HepG2 (cell line): ENCODE measurements at regions not wholly inside any gene's neighbourhood (a gene's known extent, or its start where the extent isn't known, plus 50 kb on each side); places are given as distances from the start of the nearest gene placed in this dataset.

Experiments used
- ATAC-seq: fragments of 200-7000 bp; cut with Tn5 transposase; 3 replicates; pipeline ENCODE4 v1.9.1; 2020; ENCODE audit warnings: mild to moderate bottlenecking, moderate library complexity
- BruUV-seq: library from RNA; stranded (reverse); fragments of 400-500 nt; replicated peaks from 2 replicates; lab custom pipeline; 2021; lab: Mats Ljungman, UMichigan
- CTCF ChIA-PET: fragments of 300-600 bp; formaldehyde crosslinking; extraction: SDS; loops from one replicate; lab custom pipeline; 2021; ENCODE audit warnings: low total read pairs, inconsistent platforms, low intra/inter-chr PET ratio; lab: Yijun Ruan, JAX
- POLR2A ChIA-PET: fragments of 350-600 bp; sonication (Branson Sonifier 250); formaldehyde crosslinking; loops from one replicate; lab custom pipeline; 2020; ENCODE audit warnings: antibody characterized with exemption, inconsistent platforms; lab: Yijun Ruan, JAX
- DNase-seq: peaks from one replicate; pipeline ENCODE4 v3.0.0-alpha.2; 2015; ENCODE audit warnings: low spot score
- FAIRE-seq: peaks from 3 replicates; lab custom pipeline; 2011; peaks lifted over from hg19 to GRCh38; lab: Jason Lieb, UNC
- H2AFZ ChIP-seq: one replicate; pipeline ENCODE4 v1.6.1; 2011; ENCODE audit warnings: low read length, inconsistent platforms
- H3K27ac ChIP-seq: fragments of 300-600 bp; 3 replicates; pipeline ENCODE4 v1.8.0; 2011; ENCODE audit warnings: mixed run types, mild to moderate bottlenecking, mixed read lengths, low read length, inconsistent platforms; ENCODE audit not compliant: insufficient read depth; ENCODE audit errors: extremely low read length
- H3K27me3 ChIP-seq, 2 experiments: fragments of 200-600 bp in 1 of 2; 2 replicates in 1 of 2; 3 replicates in 1 of 2; pipeline versions ENCODE4 v1.6.0 to v1.8.0; 2011; ENCODE audit warnings: low read length in 2 of 2, mild to moderate bottlenecking in 2 of 2, moderate library complexity in 2 of 2, inconsistent platforms in 1 of 2; ENCODE audit not compliant: insufficient read depth in 2 of 2, control insufficient read depth in 1 of 2
- H3K36me3 ChIP-seq, 2 experiments: fragments of 200-600 bp in 1 of 2; replicated peaks in 1 of 2; 2 replicates in 1 of 2; 3 replicates in 1 of 2; pipeline versions ENCODE4 v1.5.1 to v1.8.0; 2011; ENCODE audit warnings: low read length in 2 of 2, inconsistent platforms in 1 of 2; ENCODE audit not compliant: insufficient read depth in 2 of 2, control insufficient read depth in 1 of 2
- H3K4me1 ChIP-seq: 2 replicates; pipeline ENCODE4 v1.5.1; 2012; ENCODE audit warnings: low read length, inconsistent platforms; ENCODE audit not compliant: insufficient read depth
- H3K4me2 ChIP-seq: 2 replicates; pipeline ENCODE4 v1.6.0; 2011; ENCODE audit warnings: low read depth, low read length, inconsistent platforms
- H3K4me3 ChIP-seq, 3 experiments: fragments of 200-600 bp in 1 of 3; sonication (generic), shearing (Covaris generic) in 1 of 3; replicated peaks in 1 of 3; 2 replicates each; pipeline ENCODE4 v1.5.1; 2011 to 2016; ENCODE audit warnings: low read length in 3 of 3, inconsistent platforms in 2 of 3, low read depth in 2 of 3, mild to moderate bottlenecking in 2 of 3, control low read depth in 1 of 3, mixed read lengths in 1 of 3; ENCODE audit not compliant: insufficient read depth in 1 of 3
- H3K79me2 ChIP-seq: one replicate; pipeline ENCODE4 v1.6.1; 2011; ENCODE audit warnings: low read length, inconsistent platforms; ENCODE audit not compliant: insufficient read depth
- H3K9ac ChIP-seq: 2 replicates; pipeline ENCODE4 v1.6.0; 2011; ENCODE audit warnings: mild to moderate bottlenecking, low read depth, low read length, inconsistent platforms; ENCODE audit not compliant: insufficient read depth
- H3K9me3 ChIP-seq: 2 replicates; pipeline ENCODE4 v1.5.1; 2012; ENCODE audit warnings: mild to moderate bottlenecking, low read length
- H4K20me1 ChIP-seq: 2 replicates; pipeline ENCODE4 v1.6.0; 2011; ENCODE audit warnings: inconsistent platforms, mild to moderate bottlenecking, low read length, moderate library complexity; ENCODE audit not compliant: insufficient read depth
- KLF11 ChIP-seq: IDR thresholded peaks from 2 replicates; pipeline ENCODE4 v1.6.1; 2016; ENCODE audit warnings: missing compliant biosample characterization
- MEIS2 ChIP-seq: sonication (generic); formaldehyde crosslinking; IDR thresholded peaks from 2 replicates; pipeline ENCODE4 v1.9.0; 2021; ENCODE audit warnings: mild to moderate bottlenecking, missing genetic modification reagents
- WGBS: methylation state at CpG from one replicate; pipeline ENCODE4 v1.1.6; 2017; ENCODE audit warnings: low lambda C conversion rate; 5-methylcytosine and 5-hydroxymethylcytosine counted together
- in situ Hi-C: cut with HindIII; loops from 2 replicates; pipeline ENCODE4 v1.10.0; 2017; ENCODE audit warnings: low pct_unique_long_range_greater_than_20kb; ENCODE audit not compliant: extremely low pct_ligation_motif_present
- intact Hi-C: fragments of 100-400 bp; cut with micrococcal nuclease; formaldehyde crosslinking; loops from one replicate; pipeline ENCODE4 v1.10.0; 2022; ENCODE audit not compliant: unreplicated experiment

DNA sequence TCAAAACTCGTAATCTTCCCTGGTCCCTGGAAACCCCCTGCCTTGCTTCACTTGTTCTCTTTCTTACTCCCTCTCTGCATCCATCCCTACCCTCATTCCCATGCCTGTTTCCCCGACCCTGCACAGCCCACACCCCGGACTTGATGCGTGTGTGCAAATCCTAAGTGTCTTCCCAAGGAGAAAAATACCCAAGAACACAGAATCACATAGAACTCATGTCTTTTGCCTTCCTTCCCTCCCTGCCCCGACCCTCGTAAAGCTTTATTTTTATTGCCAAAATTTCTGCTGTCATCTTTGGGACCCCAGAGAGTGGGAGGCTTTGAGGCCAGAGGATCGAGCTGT is 169.6 kb upstream of the PMEPA1 start:
- FAIRE-seq (no peak), ATAC-seq (no peak), DNase-seq (no peak)
- Histone ChIP-seq H3K79me2 (no peaks in the 10 kb centered on the region), H3K27ac (no peak overlapping the region), H3K4me2 (no peak overlapping the region), H2AFZ (no peak overlapping the region), H4K20me1 (no peaks in the 10 kb centered on the region), H3K9me3 (no peaks in the 10 kb centered on the region), H3K4me3 (no peak overlapping the region), H3K4me1 (no peaks in the 10 kb centered on the region), H3K27me3 (peaks cover 6 to 72% of the 10 kb centered on the region in 2 experiments; a peak in 4 of 5 replicates), H3K36me3 (no peaks in the 10 kb centered on the region), H3K9ac (no peak overlapping the region)
- POLR2A ChIA-PET = no interaction called here
- BruUV-seq = no TSS peak
- CTCF ChIA-PET = no interaction called here
- in situ Hi-C loops = no loop called here
- intact Hi-C loops = no loop called here
- WGBS = 1% methylated on average over 7 of the region's 7 CpGs
- no peak for TF ChIP-seq KLF11 (CRISPR knock-in tag)

DNA sequence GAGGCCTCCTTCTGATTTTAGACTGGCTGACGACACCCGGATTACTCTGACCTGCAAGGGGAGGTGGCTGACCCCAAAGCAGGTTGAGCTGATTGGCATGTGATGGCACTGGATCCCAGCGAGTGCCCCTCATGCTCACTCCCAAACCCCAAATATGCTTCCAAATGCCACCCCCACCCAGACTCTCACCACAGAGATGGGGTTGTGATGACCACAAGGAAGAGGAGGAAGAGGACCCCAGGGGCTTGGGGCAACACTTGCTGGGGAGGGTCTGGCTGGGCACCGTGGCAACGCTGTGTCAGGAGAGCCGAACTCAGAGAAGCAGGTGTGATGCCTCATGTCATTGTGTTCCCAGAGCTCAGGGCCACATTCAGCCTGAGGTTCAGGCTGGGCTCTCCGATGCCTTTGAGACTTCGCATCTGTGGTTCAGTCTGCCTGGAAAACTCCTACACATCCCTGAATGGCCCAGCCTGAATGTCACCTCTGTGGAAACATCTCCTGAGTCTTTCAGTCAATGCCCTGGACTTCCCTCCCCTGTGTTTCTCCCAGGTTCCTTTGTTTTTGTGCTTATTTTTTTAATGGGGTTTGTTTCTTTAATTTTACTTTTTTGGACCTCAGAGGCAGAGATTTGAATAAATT is 169.1 kb upstream of the PMEPA1 start:
- ATAC-seq = no peak
- WGBS = 2% methylated on average over 8 of the region's 8 CpGs
- Histone ChIP-seq H3K36me3 (no peaks in the 10 kb centered on the region), H3K27me3 (peaks cover 6 to 72% of the 10 kb centered on the region in 2 experiments; a peak in 4 of 5 replicates), H3K9me3 (no peaks in the 10 kb centered on the region), H3K27ac (no peak overlapping the region), H3K9ac (no peak overlapping the region), H2AFZ (no peak overlapping the region), H3K4me3 (no peak overlapping the region), H3K4me1 (no peaks in the 10 kb centered on the region), H3K79me2 (no peaks in the 10 kb centered on the region), H3K4me2 (no peak overlapping the region), H4K20me1 (no peaks in the 10 kb centered on the region)
- BruUV-seq = no TSS peak
- ChIA-PET CTCF (no interaction called here), POLR2A (no interaction called here)
- intact Hi-C loops = no loop called here
- in situ Hi-C loops = no loop called here
- no peak for TF ChIP-seq MEIS2 (CRISPR knock-in tag)
- no peak for DNase-seq
- no peak for FAIRE-seq
